COLO668 (cell line): ENCODE measurements at regions not wholly inside any gene's neighbourhood (a gene's known extent, or its start where the extent isn't known, plus 50 kb on each side); places are given as distances from the start of the nearest gene placed in this dataset.
"Not testable (repeated sequence)": the region's sequence is repeated elsewhere in the genome, so short reads cannot be mapped to it uniquely, and the experiment has no call there.

Experiments used
- DNase-seq: peaks from one replicate; lab custom pipeline; 2025; ENCODE audit not compliant: unreplicated experiment; lab: John Stamatoyannopoulos, UW

GRCh38 chr9:85162822-85163221 is 493.3 kb downstream of the NTRK2 start:
- no peak for DNase-seq

GRCh38 chr9:85160944-85161343 is 491.4 kb downstream of the NTRK2 start:
- not testable (repeated sequence) for DNase-seq

- DNase-seq, result no peak
Observed at GRCh38 chr9:85158512-85158911, 489.0 kb downstream of the NTRK2 start.

- DNase-seq, result no peak
Observed at GRCh38 chr9:85157772-85158171, 488.2 kb downstream of the NTRK2 start.

GRCh38 chr9:85156652-85157051 is 487.1 kb downstream of the NTRK2 start:
- DNase-seq, result no peak

GRCh38 chr9:85155352-85155751 is 485.8 kb downstream of the NTRK2 start:
- no peak for DNase-seq

- no peak for DNase-seq
Observed at GRCh38 chr9:85151741-85152140, 482.2 kb downstream of the NTRK2 start.

- no peak for DNase-seq
Observed at GRCh38 chr9:85151162-85151561, 481.6 kb downstream of the NTRK2 start.

- no peak for DNase-seq
Observed at GRCh38 chr9:85147046-85147640, 477.6 kb downstream of the NTRK2 start.

GRCh38 chr9:85142968-85143367 is 473.4 kb downstream of the NTRK2 start:
- DNase-seq, result no peak

- no peak for DNase-seq
Observed at GRCh38 chr9:85142496-85142911, 473.0 kb downstream of the NTRK2 start.

GRCh38 chr9:85137696-85138095 is 468.2 kb downstream of the NTRK2 start:
- DNase-seq, result no peak

- no peak for DNase-seq
Observed at GRCh38 chr9:85136987-85137386, 467.5 kb downstream of the NTRK2 start.

- no peak for DNase-seq
Observed at GRCh38 chr9:85136507-85136906, 467.0 kb downstream of the NTRK2 start.

GRCh38 chr9:85130764-85131163 is 461.2 kb downstream of the NTRK2 start:
- no peak for DNase-seq

GRCh38 chr9:85130260-85130659 is 460.7 kb downstream of the NTRK2 start:
- DNase-seq, result no peak

- DNase-seq, result no peak
Observed at GRCh38 chr9:85129514-85129913, 460.0 kb downstream of the NTRK2 start.

- no peak for DNase-seq
Observed at GRCh38 chr9:85118990-85119755, 449.6 kb downstream of the NTRK2 start.

GRCh38 chr9:85117831-85118230 is 448.3 kb downstream of the NTRK2 start:
- no peak for DNase-seq

GRCh38 chr9:85115473-85115872 is 445.9 kb downstream of the NTRK2 start:
- no peak for DNase-seq

- DNase-seq, result no peak
Observed at GRCh38 chr9:85114799-85115198, 445.3 kb downstream of the NTRK2 start.

- DNase-seq, result no peak
Observed at GRCh38 chr9:85112933-85113418, 443.4 kb downstream of the NTRK2 start.

GRCh38 chr9:85112391-85112790 is 442.9 kb downstream of the NTRK2 start:
- no peak for DNase-seq
